Endothelial cell of umbilical vein (primary cell): ENCODE measurements at regions not wholly inside any gene's neighbourhood (a gene's known extent, or its start where the extent isn't known, plus 50 kb on each side); places are given as distances from the start of the nearest gene placed in this dataset.

Source experiments
- BruUV-seq: library from RNA; stranded (reverse); fragments of 400-500 nt; replicated peaks from 2 replicates; lab custom pipeline; 2021; lab: Mats Ljungman, UMichigan
- CTCF ChIA-PET: fragments of 300-600, 350-600 bp; sonication (Branson Sonifier 250); formaldehyde crosslinking; loops from one replicate; lab custom pipeline; 2021; ENCODE audit warnings: antibody characterized with exemption, inconsistent platforms; lab: Charles Lee
- POLR2A ChIA-PET: fragments of 300-600, 350-600 bp; sonication (Branson Sonifier 250); formaldehyde crosslinking; loops from one replicate; lab custom pipeline; 2021; ENCODE audit warnings: antibody characterized with exemption, inconsistent platforms; lab: Charles Lee
- DNase-seq: peaks from one replicate; pipeline ENCODE4 v3.0.0-alpha.2; 2011; ENCODE audit warnings: low read depth, low spot score
- FAIRE-seq: peaks from 2 replicates; lab custom pipeline; 2011; peaks lifted over from hg19 to GRCh38; lab: Jason Lieb, UNC
- H2AFZ ChIP-seq: 2 replicates; pipeline ENCODE4 v1.6.0; 2012; ENCODE audit warnings: low read depth, low read length, control low read depth, inconsistent platforms
- H3K27ac ChIP-seq: 2 replicates; pipeline ENCODE4 v1.5.1; 2011; ENCODE audit warnings: low read depth, mild to moderate bottlenecking, control low read depth, low read length, moderate library complexity; ENCODE audit not compliant: insufficient read depth
- H3K27me3 ChIP-seq, 2 experiments: 2 replicates each; pipeline versions ENCODE4 v1.6.0 to v1.6.1; 2011; ENCODE audit warnings: low read length in 2 of 2, mixed read lengths in 1 of 2; ENCODE audit not compliant: control insufficient read depth in 2 of 2, insufficient read depth in 2 of 2
- H3K36me3 ChIP-seq, 2 experiments: 2 replicates in 1 of 2; 3 replicates in 1 of 2; pipeline ENCODE4 v1.5.1; 2011; ENCODE audit warnings: low read length in 2 of 2, mild to moderate bottlenecking in 1 of 2, moderate library complexity in 1 of 2; ENCODE audit not compliant: control insufficient read depth in 2 of 2, insufficient read depth in 2 of 2; ENCODE audit errors: extremely low read depth in 1 of 2
- H3K4me1 ChIP-seq: 3 replicates; pipeline ENCODE4 v1.5.1; 2011; ENCODE audit warnings: mild to moderate bottlenecking, low read length; ENCODE audit not compliant: control insufficient read depth, insufficient read depth; ENCODE audit errors: extremely low read depth
- H3K4me2 ChIP-seq: 2 replicates; pipeline ENCODE4 v1.6.1; 2011; ENCODE audit warnings: low read length, control low read depth, mixed read lengths; ENCODE audit not compliant: insufficient read depth
- H3K4me3 ChIP-seq, 3 experiments: fragments of 200-600 bp in 1 of 3; sonication (generic), shearing (Covaris generic) in 1 of 3; replicated peaks in 1 of 3; 2 replicates each; pipeline ENCODE4 v1.5.1; 2011 to 2016; ENCODE audit warnings: control low read depth in 3 of 3, low read length in 3 of 3, mild to moderate bottlenecking in 2 of 3, inconsistent platforms in 1 of 3, low read depth in 1 of 3, moderate library complexity in 1 of 3; ENCODE audit not compliant: insufficient read depth in 1 of 3
- H3K79me2 ChIP-seq: 2 replicates; pipeline ENCODE4 v1.6.0; 2012; ENCODE audit warnings: low read length, inconsistent platforms; ENCODE audit not compliant: control insufficient read depth, insufficient read depth
- H3K9ac ChIP-seq: replicated peaks from 2 replicates; pipeline ENCODE3; 2011; ENCODE audit warnings: low read length, control low read depth; ENCODE audit not compliant: insufficient read depth; ENCODE audit errors: extremely low read depth
- H3K9me1 ChIP-seq: replicated peaks from 3 replicates; pipeline ENCODE4 v1.6.0; 2011; ENCODE audit warnings: mild to moderate bottlenecking, low read length; ENCODE audit not compliant: control insufficient read depth, insufficient read depth; ENCODE audit errors: extremely low read depth
- H3K9me3 ChIP-seq: replicated peaks from 2 replicates; pipeline ENCODE4 v1.5.1; 2012; ENCODE audit warnings: low read length, inconsistent platforms; ENCODE audit not compliant: control insufficient read depth, insufficient read depth
- H4K20me1 ChIP-seq: replicated peaks from 2 replicates; pipeline ENCODE3; 2011; ENCODE audit warnings: mild to moderate bottlenecking, low read length; ENCODE audit not compliant: control insufficient read depth, insufficient read depth; ENCODE audit errors: extremely low read depth
- CTCF ChIP-seq, 2 donors: IDR thresholded peaks; 1 replicate in 1 of 2; 2 replicates in 1 of 2; pipeline ENCODE4 v1.5.1; 2011; ENCODE audit warnings: low read length in 2 of 2, mild to moderate bottlenecking in 2 of 2, moderate library complexity in 2 of 2, control low read depth in 1 of 2, inconsistent platforms in 1 of 2, low read depth in 1 of 2; ENCODE audit not compliant: insufficient read depth in 1 of 2; ENCODE audit errors: extremely low read depth in 1 of 2
- EZH2 ChIP-seq: IDR thresholded peaks from 2 replicates; pipeline ENCODE4 v1.6.1; 2012; ENCODE audit warnings: borderline replicate concordance, low read depth, mild to moderate bottlenecking, moderate library complexity, low read length, inconsistent platforms; ENCODE audit not compliant: severe bottlenecking
- FOS ChIP-seq: IDR thresholded peaks from 2 replicates; pipeline ENCODE4 v1.6.1; 2011; ENCODE audit warnings: mild to moderate bottlenecking, low read length, moderate library complexity, borderline replicate concordance; ENCODE audit not compliant: insufficient read depth
- GATA2 ChIP-seq: IDR thresholded peaks from 2 replicates; pipeline ENCODE4 v1.7.0; 2011; ENCODE audit warnings: low read depth, mild to moderate bottlenecking, moderate library complexity, mixed read lengths, low read length; ENCODE audit not compliant: insufficient read length, insufficient read depth
- JUN ChIP-seq: IDR thresholded peaks from 2 replicates; pipeline ENCODE4 v1.6.1; 2011; ENCODE audit warnings: borderline replicate concordance, low read depth; ENCODE audit not compliant: insufficient read length, insufficient read depth
- MAX ChIP-seq: IDR thresholded peaks from 2 replicates; pipeline ENCODE4 v1.6.1; 2011; ENCODE audit not compliant: insufficient read depth, insufficient read length
- MYC ChIP-seq: IDR thresholded peaks from one replicate; pipeline ENCODE4 v1.6.1; 2011; ENCODE audit warnings: mild to moderate bottlenecking, low read depth, low read length
- POLR2A ChIP-seq: IDR thresholded peaks from 2 replicates; pipeline ENCODE4 v1.6.1; 2012; ENCODE audit warnings: low read depth, mild to moderate bottlenecking, control low read depth, low read length
- POLR2AphosphoS5 ChIP-seq: IDR thresholded peaks from 2 replicates; pipeline ENCODE4 v1.6.1; 2012; ENCODE audit warnings: low read depth, mild to moderate bottlenecking, control low read depth, low read length, moderate library complexity; ENCODE audit not compliant: insufficient read depth
- dilution Hi-C: fragments of 300-500 bp; cut with MboI; formaldehyde crosslinking; loops from one replicate; pipeline ENCODE4 v1.15.0; 2019; ENCODE audit warnings: low sequenced_read_pairs; ENCODE audit not compliant: extremely low pct_ligation_motif_present
- intact Hi-C: fragments of 100-400 bp; cut with micrococcal nuclease; formaldehyde crosslinking; loops from one replicate; pipeline ENCODE4 v1.10.0; 2022

DNA sequence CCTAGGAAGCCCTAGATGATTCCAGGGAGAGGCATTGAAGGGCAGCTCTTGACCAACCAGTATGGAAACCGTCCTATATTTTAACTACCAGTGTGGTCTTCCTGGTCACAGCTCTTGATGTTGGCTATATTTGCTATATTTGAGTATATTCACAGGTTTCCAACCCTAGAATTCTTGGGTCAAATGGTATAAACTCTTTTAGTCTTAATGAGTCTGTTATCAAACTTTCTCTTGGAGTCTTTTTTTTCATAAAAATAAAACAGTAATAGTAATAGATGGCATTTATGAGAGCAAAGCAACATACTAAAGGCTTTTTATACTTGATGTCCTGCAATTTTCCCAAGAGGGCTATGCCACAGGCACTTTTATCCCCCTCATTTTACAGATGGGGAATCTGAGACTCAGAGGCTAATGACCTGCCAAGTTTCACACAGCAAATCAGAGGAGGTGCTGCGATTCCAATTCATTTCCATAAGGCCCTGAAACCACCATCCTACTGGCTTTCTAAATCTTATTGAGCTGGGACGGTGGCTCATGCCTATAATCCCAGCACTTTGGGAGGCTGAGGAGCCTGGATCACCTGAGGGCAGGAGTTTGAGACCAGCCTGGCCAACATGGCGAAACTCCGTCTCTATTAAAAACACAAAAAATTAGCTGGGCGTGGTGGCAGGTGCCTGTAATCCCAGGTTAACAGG lies 217.2 kb upstream of the ZNF217 start:
- Histone ChIP-seq H4K20me1 (no peaks in the 10 kb centered on the region), H3K9ac (no peak overlapping the region), H3K4me1 (peaks cover 2% of the 10 kb centered on the region), H3K4me2 (no peak overlapping the region), H3K9me1 (no peaks in the 10 kb centered on the region), H3K9me3 (no peaks in the 10 kb centered on the region), H3K4me3 (no peak overlapping the region), H3K79me2 (no peaks in the 10 kb centered on the region), H2AFZ (no peak overlapping the region), H3K36me3 (no peaks in the 10 kb centered on the region), H3K27ac (no peak overlapping the region), H3K27me3 (no peaks in the 10 kb centered on the region)
- dilution Hi-C loops = no loop called here
- ChIA-PET POLR2A (no interaction called here), CTCF (no interaction called here)
- intact Hi-C loops = no loop called here
- BruUV-seq = no TSS peak
- TF ChIP-seq JUN = no peak
- TF ChIP-seq MAX = no peak
- TF ChIP-seq EZH2 = no peak
- no peak for TF ChIP-seq GATA2
- TF ChIP-seq FOS = no peak
- no peak for TF ChIP-seq MYC
- TF ChIP-seq POLR2AphosphoS5 = no peak
- no peak for TF ChIP-seq CTCF (IDR thresholded peaks at IDR 0.05; ENCODE audit: extremely low read depth in 1 of 2, insufficient read depth in 1 of 2, low read depth in 1 of 2, low read length in 2 of 2)
- no peak for TF ChIP-seq POLR2A
- no peak for DNase-seq
- no peak for FAIRE-seq
